Neural progenitor cell (in vitro differentiated cells): ENCODE measurements at regions not wholly inside any gene's neighbourhood (a gene's known extent, or its start where the extent isn't known, plus 50 kb on each side); places are given as distances from the start of the nearest gene placed in this dataset.
A peak's percentile ranks its signal among the peaks of the same experiment; 100 is the strongest.
"Not testable (repeated sequence)": the region's sequence is repeated elsewhere in the genome, so short reads cannot be mapped to it uniquely, and the experiment has no call there.

ENCODE experiments used
- DNase-seq: peaks from one replicate; pipeline ENCODE4 v3.0.0-alpha.2; 2016; ENCODE audit warnings: low spot score
- H2AFZ ChIP-seq: fragments of 200-600 bp; sonication (generic); replicated peaks from 2 replicates; pipeline ENCODE4 v1.6.1; 2016; ENCODE audit warnings: antibody characterized with exemption
- H3F3A ChIP-seq: fragments of 200-600 bp; sonication (generic); 2 replicates; pipeline ENCODE4 v1.6.1; 2016; ENCODE audit warnings: antibody characterized with exemption, low read depth
- H3K27ac ChIP-seq: fragments of 200-600 bp; sonication (generic); 2 replicates; pipeline ENCODE4 v1.5.1; 2016; ENCODE audit warnings: mild to moderate bottlenecking
- H3K27me3 ChIP-seq: fragments of 200-600 bp; sonication (generic); 2 replicates; pipeline ENCODE4 v1.6.1; 2016; ENCODE audit warnings: mild to moderate bottlenecking, moderate library complexity
- H3K36me3 ChIP-seq: fragments of 200-600 bp; sonication (generic); 2 replicates; pipeline ENCODE4 v1.5.1; 2016
- H3K4me1 ChIP-seq: fragments of 200-600 bp; sonication (generic); 2 replicates; pipeline ENCODE4 v1.6.1; 2016; ENCODE audit warnings: mixed run types
- H3K4me2 ChIP-seq: fragments of 200-600 bp; sonication (generic); 2 replicates; pipeline ENCODE4 v1.6.1; 2016
- H3K4me3 ChIP-seq: fragments of 200-600 bp; sonication (generic); 2 replicates; pipeline ENCODE4 v1.5.1; 2016
- H3K79me2 ChIP-seq: fragments of 200-600 bp; sonication (generic); 2 replicates; pipeline ENCODE4 v1.6.1; 2016; ENCODE audit warnings: low read depth
- H3K9ac ChIP-seq: fragments of 200-600 bp; sonication (generic); 2 replicates; pipeline ENCODE4 v1.6.1; 2016
- H3K9me3 ChIP-seq: fragments of 200-600 bp; sonication (generic); 2 replicates; pipeline ENCODE4 v1.5.1; 2016; ENCODE audit warnings: low read depth
- H4K20me1 ChIP-seq: fragments of 200-600 bp; sonication (generic); 2 replicates; pipeline ENCODE4 v1.6.1; 2016; ENCODE audit warnings: low read depth
- H3K27ac Mint-ChIP-seq: 3 replicates; pipeline ENCODE4 v1.8.0; 2021; ENCODE audit warnings: mixed read lengths
- H3K27me3 Mint-ChIP-seq: 2 replicates; pipeline ENCODE4 v1.8.0; 2022; ENCODE audit warnings: low read depth, mild to moderate bottlenecking, inconsistent platforms, moderate library complexity, mixed read lengths; ENCODE audit not compliant: insufficient read depth
- H3K36me3 Mint-ChIP-seq: 3 replicates; pipeline ENCODE4 v1.8.0; 2021; ENCODE audit warnings: mixed read lengths
- H3K4me1 Mint-ChIP-seq: 3 replicates; pipeline ENCODE4 v1.8.0; 2021; ENCODE audit warnings: mixed read lengths
- H3K4me3 Mint-ChIP-seq: 3 replicates; pipeline ENCODE4 v1.8.0; 2021; ENCODE audit warnings: mild to moderate bottlenecking, moderate library complexity, mixed read lengths
- H3K9me3 Mint-ChIP-seq: 3 replicates; pipeline ENCODE4 v1.8.0; 2020; ENCODE audit warnings: mixed read lengths
- CTCF ChIP-seq: fragments of 200-600 bp; sonication (generic); IDR thresholded peaks from 2 replicates; pipeline ENCODE4 v1.5.1; 2017; ENCODE audit warnings: antibody characterized with exemption, mild to moderate bottlenecking
- EZH2 ChIP-seq: fragments of 200-600 bp; sonication (generic); IDR thresholded peaks from 2 replicates; pipeline ENCODE4 v1.6.1; 2017; ENCODE audit warnings: antibody characterized with exemption, mild to moderate bottlenecking, moderate library complexity
- EZH2phosphoT487 ChIP-seq: fragments of 200-600 bp; sonication (generic); IDR thresholded peaks from 2 replicates; pipeline ENCODE4 v1.6.1; 2017; ENCODE audit warnings: antibody characterized with exemption

DNA sequence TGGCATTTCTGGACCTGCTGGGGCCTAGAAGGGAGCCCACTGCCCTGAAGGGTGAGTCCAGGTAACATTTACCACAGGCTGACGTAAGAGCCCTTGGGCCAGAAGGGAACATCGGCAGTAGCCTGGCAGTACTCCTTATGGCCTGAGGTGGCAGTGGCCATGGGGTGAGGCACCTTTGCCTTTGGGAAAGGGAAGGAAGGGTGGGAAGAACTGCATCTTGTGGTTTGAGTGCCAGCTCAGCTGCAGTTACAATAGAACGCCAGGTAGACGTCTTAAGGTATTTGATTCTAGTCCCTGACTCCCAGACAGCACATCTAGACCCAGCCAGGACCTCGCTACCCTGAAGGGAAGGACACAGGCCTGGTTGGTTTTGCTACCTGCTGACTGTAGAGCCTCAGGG, 104.9 kb downstream of the SOX14 start:
- Histone ChIP-seq H3F3A (no peaks in the 10 kb centered on the region), H3K4me3 (no peak overlapping the region), H3K27me3 (no peaks in the 10 kb centered on the region), H3K4me1 (no peaks in the 10 kb centered on the region), H2AFZ (no peak overlapping the region), H4K20me1 (no peaks in the 10 kb centered on the region), H3K27ac (no peak overlapping the region), H3K9me3 (no peaks in the 10 kb centered on the region), H3K9ac (no peak overlapping the region), H3K36me3 (no peaks in the 10 kb centered on the region), H3K4me2 (no peak overlapping the region), H3K79me2 (no peaks in the 10 kb centered on the region)
- Mint-ChIP-seq H3K36me3 (no peaks in the 10 kb centered on the region), H3K4me1 (no peaks in the 10 kb centered on the region), H3K9me3 (peaks cover 31% of the 10 kb centered on the region), H3K27me3 (peaks cover 4% of the 10 kb centered on the region), H3K27ac (no peak overlapping the region), H3K4me3 (no peak overlapping the region)
- TF ChIP-seq EZH2 (no peak), EZH2phosphoT487 (no peak), CTCF (no peak)
- no peak for DNase-seq

GRCh38 chr3:137872589-137872988, 108.5 kb downstream of the SOX14 start:
- H3K9me3 Mint-ChIP-seq, result peaks cover 44% of the 10 kb centered on the region

DNA sequence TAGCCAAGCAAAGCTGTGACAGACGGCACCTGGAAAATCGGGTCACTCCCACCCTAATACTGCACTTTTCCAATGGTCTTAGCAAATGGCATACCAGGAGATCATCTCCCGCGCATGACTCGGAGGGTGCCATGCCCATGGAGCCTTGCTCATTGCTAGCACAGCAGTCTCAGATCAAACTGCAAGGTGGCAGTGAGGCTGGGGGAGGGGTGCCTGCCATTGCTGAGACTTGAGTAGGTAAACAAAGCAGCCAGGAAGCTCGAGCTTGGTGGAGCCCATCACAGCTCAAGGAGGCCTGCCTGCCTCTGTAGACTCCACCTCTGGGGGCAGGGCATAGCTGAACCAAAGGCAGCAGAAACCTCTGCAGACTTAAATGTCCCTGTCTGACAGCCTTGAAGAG, 113.1 kb upstream of the CLDN18 start:
- H2AFZ ChIP-seq, result peak overlapping the region; percentile 76
- not testable (repeated sequence) for DNase-seq, H3K36me3 ChIP-seq, H3K36me3 Mint-ChIP-seq, H3K79me2 ChIP-seq, H3K4me3 ChIP-seq, H3K4me2 ChIP-seq, H3K9me3 Mint-ChIP-seq, H3K9ac ChIP-seq, H3K4me1 ChIP-seq, H3K4me3 Mint-ChIP-seq, H4K20me1 ChIP-seq, H3K27ac Mint-ChIP-seq, H3K27me3 ChIP-seq, H3K27ac ChIP-seq, H3F3A ChIP-seq, H3K9me3 ChIP-seq, H3K27me3 Mint-ChIP-seq, H3K4me1 Mint-ChIP-seq

More at GRCh38 chr3:137872589-137872988, 108.5 kb downstream of the SOX14 start:
- not testable (repeated sequence) for H3K9ac ChIP-seq, H3K4me3 ChIP-seq, H3K27me3 Mint-ChIP-seq, H3K36me3 ChIP-seq, H3K27me3 ChIP-seq, H4K20me1 ChIP-seq, H3K4me1 Mint-ChIP-seq, H3K4me2 ChIP-seq, H3K4me1 ChIP-seq, H3K79me2 ChIP-seq, H3F3A ChIP-seq, H2AFZ ChIP-seq, H3K9me3 ChIP-seq, H3K36me3 Mint-ChIP-seq, H3K4me3 Mint-ChIP-seq, H3K27ac ChIP-seq, H3K27ac Mint-ChIP-seq, DNase-seq

- Histone ChIP-seq H4K20me1 (no peaks in the 10 kb centered on the region), H3K27me3 (no peaks in the 10 kb centered on the region), H3K4me1 (no peaks in the 10 kb centered on the region), H3K79me2 (no peaks in the 10 kb centered on the region), H3K9me3 (no peaks in the 10 kb centered on the region), H3F3A (no peaks in the 10 kb centered on the region), H2AFZ (no peak overlapping the region), H3K36me3 (no peaks in the 10 kb centered on the region), H3K4me2 (no peak overlapping the region), H3K27ac (no peak overlapping the region), H3K4me3 (no peak overlapping the region), H3K9ac (no peak overlapping the region)
- DNase-seq, result no peak
- TF ChIP-seq CTCF (no peak), EZH2 (no peak), EZH2phosphoT487 (no peak)
- H3K4me1 Mint-ChIP-seq, result no peaks in the 10 kb centered on the region
- no peak overlapping the region for H3K27ac Mint-ChIP-seq
- H3K4me3 Mint-ChIP-seq, result no peak overlapping the region
- H3K36me3 Mint-ChIP-seq, result no peaks in the 10 kb centered on the region
- no peaks in the 10 kb centered on the region for H3K27me3 Mint-ChIP-seq
- H3K9me3 Mint-ChIP-seq, result peaks cover 6% of the 10 kb centered on the region
These were observed 102.8 kb upstream of the CLDN18 start for GRCh38 chr3:137906985-137907649.
